ENCODE measurements at regions not wholly inside any gene's neighbourhood (a gene's known extent, or its start where the extent isn't known, plus 50 kb on each side); places are given as distances from the start of the nearest gene placed in this dataset.
"Not testable (repeated sequence)": the region's sequence is repeated elsewhere in the genome, so short reads cannot be mapped to it uniquely, and the experiment has no call there.

GRCh38 chr13:62489731-62490130 lies 1074.1 kb upstream of the PCDH20 start:
- ATAC-seq (ENCODE audit: low read depth in 2 of 2), result no peak
- H3K9me3 Mint-ChIP-seq, result peaks cover 0 to 2% (median 0%) of the 10 kb centered on the region in 7 donors
- H3K27ac Mint-ChIP-seq, result no peak overlapping the region
- no peak for DNase-seq
- no peaks in the 10 kb centered on the region for H3K36me3 Mint-ChIP-seq
- H3K4me1 Mint-ChIP-seq, result no peaks in the 10 kb centered on the region
- no peaks in the 10 kb centered on the region for H3K27me3 Mint-ChIP-seq
- H3K4me3 Mint-ChIP-seq, result no peak overlapping the region

GRCh38 chr13:62483774-62484173 lies 1068.1 kb upstream of the PCDH20 start:
- ATAC-seq (ENCODE audit: low read depth in 2 of 2) (no peak), DNase-seq (no peak)
- Mint-ChIP-seq H3K27ac (no peak overlapping the region), H3K9me3 (peaks cover 0 to 2% (median 0%) of the 10 kb centered on the region in 7 donors), H3K4me1 (no peaks in the 10 kb centered on the region), H3K36me3 (no peaks in the 10 kb centered on the region), H3K27me3 (no peaks in the 10 kb centered on the region), H3K4me3 (no peak overlapping the region)

GRCh38 chr13:62482351-62482750 lies 1066.7 kb upstream of the PCDH20 start:
- Mint-ChIP-seq H3K27me3 (no peaks in the 10 kb centered on the region), H3K36me3 (no peaks in the 10 kb centered on the region), H3K4me3 (no peak overlapping the region), H3K27ac (no peak overlapping the region), H3K4me1 (no peaks in the 10 kb centered on the region), H3K9me3 (peaks cover 0 to 2% (median 0%) of the 10 kb centered on the region in 7 donors)
- ATAC-seq (ENCODE audit: low read depth in 2 of 2) (no peak), DNase-seq (no peak)

- peaks cover 0 to 9% (median 2%) of the 10 kb centered on the region in 7 donors for H3K9me3 Mint-ChIP-seq
Measured at GRCh38 chr13:62473944-62474237, 1058.2 kb upstream of the PCDH20 start.

GRCh38 chr13:62473190-62473943 lies 1057.7 kb upstream of the PCDH20 start:
- Mint-ChIP-seq H3K36me3 (no peaks in the 10 kb centered on the region), H3K27ac (no peak overlapping the region), H3K4me3 (no peak overlapping the region), H3K27me3 (no peaks in the 10 kb centered on the region), H3K4me1 (no peaks in the 10 kb centered on the region), H3K9me3 (peaks cover 0 to 9% (median 2%) of the 10 kb centered on the region in 7 donors)
- DNase-seq (no peak), ATAC-seq (ENCODE audit: low read depth in 2 of 2) (no peak)

More at GRCh38 chr13:62473944-62474237, 1058.2 kb upstream of the PCDH20 start:
- ATAC-seq (ENCODE audit: low read depth in 2 of 2) (no peak), DNase-seq (no peak)
- no peaks in the 10 kb centered on the region for H3K36me3 Mint-ChIP-seq
- H3K4me3 Mint-ChIP-seq, result no peak overlapping the region
- H3K4me1 Mint-ChIP-seq, result no peaks in the 10 kb centered on the region
- H3K27me3 Mint-ChIP-seq, result no peaks in the 10 kb centered on the region
- no peak overlapping the region for H3K27ac Mint-ChIP-seq

- no peaks in the 10 kb centered on the region for H3K27me3 Mint-ChIP-seq
- no peaks in the 10 kb centered on the region for H3K9me3 Mint-ChIP-seq
- no peak for DNase-seq
- H3K4me1 Mint-ChIP-seq, result no peaks in the 10 kb centered on the region
- ATAC-seq (ENCODE audit: low read depth in 2 of 2), result no peak
- H3K4me3 Mint-ChIP-seq, result no peak overlapping the region
- no peak overlapping the region for H3K27ac Mint-ChIP-seq
- no peaks in the 10 kb centered on the region for H3K36me3 Mint-ChIP-seq
Measured at GRCh38 chr13:62453761-62454160, 1038.1 kb upstream of the PCDH20 start.

- ATAC-seq (ENCODE audit: low read depth in 2 of 2) (no peak), DNase-seq (no peak)
- Mint-ChIP-seq H3K27me3 (no peaks in the 10 kb centered on the region), H3K4me3 (no peak overlapping the region), H3K36me3 (no peaks in the 10 kb centered on the region), H3K9me3 (peaks cover 0 to 5% (median 0%) of the 10 kb centered on the region in 7 donors), H3K27ac (peak overlapping the region in 1 of 6 donors; percentile 1), H3K4me1 (no peaks in the 10 kb centered on the region)
Measured at GRCh38 chr13:62450759-62451158, 1035.1 kb upstream of the PCDH20 start.

GRCh38 chr13:62447771-62448382 lies 1032.2 kb upstream of the PCDH20 start:
- not testable (repeated sequence) for H3K4me1 Mint-ChIP-seq; H3K9me3 Mint-ChIP-seq; DNase-seq; H3K4me3 Mint-ChIP-seq; H3K27me3 Mint-ChIP-seq; ATAC-seq (ENCODE audit: low read depth in 2 of 2); H3K27ac Mint-ChIP-seq; H3K36me3 Mint-ChIP-seq

- no peaks in the 10 kb centered on the region for H3K4me1 Mint-ChIP-seq
- no peak for ATAC-seq (ENCODE audit: low read depth in 2 of 2)
- H3K9me3 Mint-ChIP-seq, result peaks cover 0 to 9% (median 4%) of the 10 kb centered on the region in 7 donors
- H3K4me3 Mint-ChIP-seq, result no peak overlapping the region
- DNase-seq, result no peak
- no peaks in the 10 kb centered on the region for H3K36me3 Mint-ChIP-seq
- H3K27ac Mint-ChIP-seq, result no peak overlapping the region
- no peaks in the 10 kb centered on the region for H3K27me3 Mint-ChIP-seq
Measured at GRCh38 chr13:62444805-62445204, 1029.2 kb upstream of the PCDH20 start.

- H3K4me1 Mint-ChIP-seq, result no peaks in the 10 kb centered on the region
- peaks cover 0 to 2% (median 0%) of the 10 kb centered on the region in 7 donors for H3K9me3 Mint-ChIP-seq
- DNase-seq (no peak), ATAC-seq (ENCODE audit: low read depth in 2 of 2) (no peak)
- no peaks in the 10 kb centered on the region for H3K27me3 Mint-ChIP-seq
- H3K4me3 Mint-ChIP-seq, result no peak overlapping the region
- no peaks in the 10 kb centered on the region for H3K36me3 Mint-ChIP-seq
- no peak overlapping the region for H3K27ac Mint-ChIP-seq
Measured at GRCh38 chr13:62434081-62434480, 1018.4 kb upstream of the PCDH20 start.

GRCh38 chr13:62433660-62434059 lies 1018.0 kb upstream of the PCDH20 start:
- Mint-ChIP-seq H3K27me3 (no peaks in the 10 kb centered on the region), H3K36me3 (no peaks in the 10 kb centered on the region), H3K27ac (no peak overlapping the region), H3K4me1 (no peaks in the 10 kb centered on the region), H3K9me3 (no peaks in the 10 kb centered on the region), H3K4me3 (no peak overlapping the region)
- ATAC-seq (ENCODE audit: low read depth in 2 of 2), result no peak
- DNase-seq, result no peak

- Mint-ChIP-seq H3K9me3 (no peaks in the 10 kb centered on the region), H3K4me3 (no peak overlapping the region), H3K27ac (no peak overlapping the region), H3K36me3 (no peaks in the 10 kb centered on the region), H3K4me1 (no peaks in the 10 kb centered on the region), H3K27me3 (no peaks in the 10 kb centered on the region)
- no peak for DNase-seq
- ATAC-seq (ENCODE audit: low read depth in 2 of 2), result no peak
Measured at GRCh38 chr13:62432906-62433305, 1017.3 kb upstream of the PCDH20 start.

- Mint-ChIP-seq H3K27ac (no peak overlapping the region), H3K4me1 (no peaks in the 10 kb centered on the region), H3K27me3 (no peaks in the 10 kb centered on the region), H3K4me3 (no peak overlapping the region), H3K9me3 (no peaks in the 10 kb centered on the region), H3K36me3 (no peaks in the 10 kb centered on the region)
- ATAC-seq (ENCODE audit: low read depth in 2 of 2), result no peak
- DNase-seq, result no peak
Measured at GRCh38 chr13:62432295-62432694, 1016.6 kb upstream of the PCDH20 start.

GRCh38 chr13:62431852-62432251 lies 1016.2 kb upstream of the PCDH20 start:
- H3K27me3 Mint-ChIP-seq, result no peaks in the 10 kb centered on the region
- ATAC-seq (ENCODE audit: low read depth in 2 of 2), result no peak
- no peak for DNase-seq
- H3K27ac Mint-ChIP-seq, result no peak overlapping the region
- no peaks in the 10 kb centered on the region for H3K9me3 Mint-ChIP-seq
- H3K4me1 Mint-ChIP-seq, result no peaks in the 10 kb centered on the region
- H3K36me3 Mint-ChIP-seq, result no peaks in the 10 kb centered on the region
- no peak overlapping the region for H3K4me3 Mint-ChIP-seq
